Stimulated activated naive CD4-positive, alpha-beta T cell treated with Interleukin-2 at 50 U/mL for 16 hours (primary cell): ENCODE measurements at regions not wholly inside any gene's neighbourhood (a gene's known extent, or its start where the extent isn't known, plus 50 kb on each side); places are given as distances from the start of the nearest gene placed in this dataset.

ENCODE experiments used
- DNase-seq: peaks from one replicate; lab custom pipeline; 2025; lab: John Stamatoyannopoulos, UW

GRCh38 chr2:128690869-128691268, 372.2 kb upstream of the HS6ST1 start:
- no peak for DNase-seq

- DNase-seq: no peak
Observed at GRCh38 chr2:128691526-128691925, 372.9 kb upstream of the HS6ST1 start.

GRCh38 chr2:128692895-128693742, 374.5 kb upstream of the HS6ST1 start:
- no peak for DNase-seq

- DNase-seq: no peak
Observed at GRCh38 chr2:128693743-128694029, 375.0 kb upstream of the HS6ST1 start.

GRCh38 chr2:128695646-128696220, 377.1 kb upstream of the HS6ST1 start:
- DNase-seq: no peak

- no peak for DNase-seq
Observed at GRCh38 chr2:128696421-128696820, 377.8 kb upstream of the HS6ST1 start.

GRCh38 chr2:128701418-128701817, 382.8 kb upstream of the HS6ST1 start:
- no peak for DNase-seq

- DNase-seq: no peak
Observed at GRCh38 chr2:128702616-128703015, 383.9 kb upstream of the HS6ST1 start.

GRCh38 chr2:128708106-128708816, 389.6 kb upstream of the HS6ST1 start:
- no peak for DNase-seq

- no peak for DNase-seq
Observed at GRCh38 chr2:128710242-128710641, 391.6 kb upstream of the HS6ST1 start.

- no peak for DNase-seq
Observed at GRCh38 chr2:128710729-128711128, 392.1 kb upstream of the HS6ST1 start.

- DNase-seq: no peak
Observed at GRCh38 chr2:128714285-128714684, 395.6 kb upstream of the HS6ST1 start.

GRCh38 chr2:128714851-128715312, 396.2 kb upstream of the HS6ST1 start:
- DNase-seq: no peak

GRCh38 chr2:128715360-128715759, 396.7 kb upstream of the HS6ST1 start:
- DNase-seq: no peak

GRCh38 chr2:128716299-128716721, 397.6 kb upstream of the HS6ST1 start:
- no peak for DNase-seq

- no peak for DNase-seq
Observed at GRCh38 chr2:128717758-128718710, 399.4 kb upstream of the HS6ST1 start.

- DNase-seq: no peak
Observed at GRCh38 chr2:128720080-128721022, 401.7 kb upstream of the HS6ST1 start.

GRCh38 chr2:128721096-128721495, 402.4 kb upstream of the HS6ST1 start:
- DNase-seq: no peak

GRCh38 chr2:128722489-128722888, 403.8 kb upstream of the HS6ST1 start:
- DNase-seq: no peak

- no peak for DNase-seq
Observed at GRCh38 chr2:128724547-128724946, 405.9 kb upstream of the HS6ST1 start.

GRCh38 chr2:128724972-128725371, 406.3 kb upstream of the HS6ST1 start:
- no peak for DNase-seq
